Body of pancreas (tissue), 4 donors: ENCODE measurements at regions not wholly inside any gene's neighbourhood (a gene's known extent, or its start where the extent isn't known, plus 50 kb on each side); places are given as distances from the start of the nearest gene placed in this dataset.

Experiments used
- ATAC-seq: fragments of 150-250 bp; one replicate; pipeline ENCODE4 v1.9.1; 2016
- DNase-seq, 4 donors: peaks; one replicate each; pipeline ENCODE4 v3.0.0-alpha.2; 2019
- H3K27ac ChIP-seq, 4 donors: fragments of 200-600 bp; sonication (generic); 1 replicate in 3 of 4; 2 replicates in 1 of 4; pipeline versions ENCODE4 v1.5.1 to v1.6.1; 2016 to 2019; ENCODE audit warnings: mild to moderate bottlenecking in 1 of 4, mixed read lengths in 1 of 4, moderate library complexity in 1 of 4
- H3K27me3 ChIP-seq, 2 donors: fragments of 200-600 bp; sonication (generic); one replicate each; pipeline ENCODE4 v1.6.0; 2016; ENCODE audit warnings: mild to moderate bottlenecking in 1 of 2
- H3K36me3 ChIP-seq, 2 donors: fragments of 200-600 bp; sonication (generic); replicated peaks in 1 of 2; 2 replicates each; pipeline ENCODE4 v1.5.1; 2016; ENCODE audit warnings: low read depth in 2 of 2; ENCODE audit not compliant: insufficient read depth in 1 of 2
- H3K4me1 ChIP-seq: fragments of 200-600 bp; sonication (generic); one replicate; pipeline ENCODE4 v1.6.0; 2016
- H3K4me3 ChIP-seq, 2 donors: fragments of 200-600 bp; sonication (generic); 1 replicate in 1 of 2; 2 replicates in 1 of 2; pipeline ENCODE4 v1.5.1; 2016 to 2019
- H3K9me3 ChIP-seq, 3 donors: fragments of 200-600 bp; sonication (generic); 1 replicate in 2 of 3; 2 replicates in 1 of 3; pipeline ENCODE4 v1.5.1; 2016
- CTCF ChIP-seq, 7 experiments: fragments of 450-650 bp in 4 of 7; fragments of 200-600 bp in 3 of 7; sonication (generic) in 3 of 7; IDR thresholded peaks; one replicate each; pipeline ENCODE4 v1.5.1; 2016 to 2019; ENCODE audit warnings: antibody characterized with exemption in 7 of 7
- POLR2A ChIP-seq, 3 donors: fragments of 450-650 bp; IDR thresholded peaks; one replicate each; pipeline ENCODE4 v1.6.1; 2016; ENCODE audit warnings: antibody characterized with exemption in 3 of 3, mild to moderate bottlenecking in 2 of 3
- WGBS, 2 donors: methylation state at CpG; one replicate each; pipeline ENCODE4 v1.1.5; 2017; 5-methylcytosine and 5-hydroxymethylcytosine counted together
- intact Hi-C: fragments of 100-400 bp; cut with DNase I; formaldehyde crosslinking; loops from one replicate; pipeline ENCODE4 v1.15.1; 2023

GRCh38 chr5:39816866-39817265 is 392.1 kb upstream of the DAB2 start:
- WGBS, 2 donors: 80 to 83% methylated on average over 3 of the region's 3 CpGs
- no peaks in the 10 kb centered on the region for H3K36me3 ChIP-seq
- intact Hi-C loops: no loop called here
- H3K4me1 ChIP-seq: peaks cover 6% of the 10 kb centered on the region
- ATAC-seq: no peak
- TF ChIP-seq POLR2A (IDR thresholded peaks at IDR 0.05): no peak
- TF ChIP-seq CTCF (IDR thresholded peaks at IDR 0.05): no peak
- no peaks in the 10 kb centered on the region for H3K9me3 ChIP-seq
- H3K27ac ChIP-seq: no peak overlapping the region
- DNase-seq: no peak
- H3K4me3 ChIP-seq: no peak overlapping the region
- no peaks in the 10 kb centered on the region for H3K27me3 ChIP-seq

- ATAC-seq: no peak
- TF ChIP-seq POLR2A (IDR thresholded peaks at IDR 0.05): no peak
- TF ChIP-seq CTCF (IDR thresholded peaks at IDR 0.05): no peak
- 72 to 77% methylated on average over 5 of the region's 5 CpGs for WGBS, 2 donors
- Histone ChIP-seq H3K4me1 (peaks cover 6% of the 10 kb centered on the region), H3K27ac (no peak overlapping the region), H3K36me3 (no peaks in the 10 kb centered on the region), H3K9me3 (no peaks in the 10 kb centered on the region), H3K4me3 (no peak overlapping the region), H3K27me3 (no peaks in the 10 kb centered on the region)
- DNase-seq: no peak
- intact Hi-C loops: no loop called here
Observed at GRCh38 chr5:39816156-39816845, 391.5 kb upstream of the DAB2 start.

- intact Hi-C loops: no loop called here
- H3K27ac ChIP-seq: no peak overlapping the region
- 41 to 47% methylated on average over 2 of the region's 2 CpGs for WGBS, 2 donors
- H3K36me3 ChIP-seq: no peaks in the 10 kb centered on the region
- no peak for TF ChIP-seq POLR2A (IDR thresholded peaks at IDR 0.05)
- no peak for TF ChIP-seq CTCF (IDR thresholded peaks at IDR 0.05)
- no peaks in the 10 kb centered on the region for H3K9me3 ChIP-seq
- no peak overlapping the region for H3K4me3 ChIP-seq
- DNase-seq: no peak
- H3K27me3 ChIP-seq: no peaks in the 10 kb centered on the region
- ATAC-seq: no peak
- H3K4me1 ChIP-seq: peaks cover 6% of the 10 kb centered on the region
Observed at GRCh38 chr5:39815711-39816110, 390.9 kb upstream of the DAB2 start.

GRCh38 chr5:39811381-39811780 is 386.6 kb upstream of the DAB2 start:
- TF ChIP-seq POLR2A (IDR thresholded peaks at IDR 0.05) (no peak), CTCF (IDR thresholded peaks at IDR 0.05) (no peak)
- intact Hi-C loops: no loop called here
- Histone ChIP-seq H3K9me3 (no peaks in the 10 kb centered on the region), H3K27ac (no peak overlapping the region), H3K36me3 (no peaks in the 10 kb centered on the region), H3K4me3 (no peak overlapping the region), H3K4me1 (peaks cover 6% of the 10 kb centered on the region), H3K27me3 (no peaks in the 10 kb centered on the region)
- DNase-seq: no peak
- no peak for ATAC-seq

GRCh38 chr5:39808656-39809055 is 383.9 kb upstream of the DAB2 start:
- intact Hi-C loops: no loop called here
- no peaks in the 10 kb centered on the region for H3K9me3 ChIP-seq
- TF ChIP-seq CTCF (IDR thresholded peaks at IDR 0.05) (no peak), POLR2A (IDR thresholded peaks at IDR 0.05) (no peak)
- H3K27me3 ChIP-seq: no peaks in the 10 kb centered on the region
- no peak for ATAC-seq
- no peaks in the 10 kb centered on the region for H3K4me1 ChIP-seq
- WGBS, 2 donors: 79 to 87% methylated on average over 6 of the region's 6 CpGs
- H3K36me3 ChIP-seq: no peaks in the 10 kb centered on the region
- H3K27ac ChIP-seq: no peak overlapping the region
- H3K4me3 ChIP-seq: no peak overlapping the region
- DNase-seq: no peak
